ENCODE measurements at regions not wholly inside any gene's neighbourhood (a gene's known extent, or its start where the extent isn't known, plus 50 kb on each side); places are given as distances from the start of the nearest gene placed in this dataset.

DNA sequence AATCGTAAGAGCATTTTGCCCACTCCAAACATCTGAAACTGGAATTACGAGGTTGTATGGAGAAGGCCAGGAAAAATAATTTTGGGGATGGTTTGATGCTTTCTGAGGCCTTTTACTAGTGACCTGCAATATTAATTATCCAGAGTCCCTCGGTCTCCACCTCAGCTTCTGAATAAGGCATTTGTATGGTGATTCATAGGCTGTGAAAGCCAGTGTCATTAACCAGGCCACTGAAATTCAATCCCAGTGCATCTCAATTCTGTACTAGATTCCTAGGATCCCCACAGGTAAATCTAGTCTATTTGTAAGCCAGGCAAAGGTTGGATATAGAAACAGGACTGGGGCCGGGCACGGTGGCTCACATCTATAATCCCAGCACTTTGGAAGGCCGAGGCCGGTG, 135.4 kb upstream of the RBPJ start:
- TF ChIP-seq, protein P1, sequence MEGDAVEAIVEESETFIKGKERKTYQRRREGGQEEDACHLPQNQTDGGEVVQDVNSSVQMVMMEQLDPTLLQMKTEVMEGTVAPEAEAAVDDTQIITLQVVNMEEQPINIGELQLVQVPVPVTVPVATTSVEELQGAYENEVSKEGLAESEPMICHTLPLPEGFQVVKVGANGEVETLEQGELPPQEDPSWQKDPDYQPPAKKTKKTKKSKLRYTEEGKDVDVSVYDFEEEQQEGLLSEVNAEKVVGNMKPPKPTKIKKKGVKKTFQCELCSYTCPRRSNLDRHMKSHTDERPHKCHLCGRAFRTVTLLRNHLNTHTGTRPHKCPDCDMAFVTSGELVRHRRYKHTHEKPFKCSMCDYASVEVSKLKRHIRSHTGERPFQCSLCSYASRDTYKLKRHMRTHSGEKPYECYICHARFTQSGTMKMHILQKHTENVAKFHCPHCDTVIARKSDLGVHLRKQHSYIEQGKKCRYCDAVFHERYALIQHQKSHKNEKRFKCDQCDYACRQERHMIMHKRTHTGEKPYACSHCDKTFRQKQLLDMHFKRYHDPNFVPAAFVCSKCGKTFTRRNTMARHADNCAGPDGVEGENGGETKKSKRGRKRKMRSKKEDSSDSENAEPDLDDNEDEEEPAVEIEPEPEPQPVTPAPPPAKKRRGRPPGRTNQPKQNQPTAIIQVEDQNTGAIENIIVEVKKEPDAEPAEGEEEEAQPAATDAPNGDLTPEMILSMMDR (IDR thresholded peaks at IDR 0.05 in 4 of 5, conservative IDR thresholded peaks at IDR 0.05 in 1 of 5): no peak
- TF ChIP-seq POLR2A (IDR thresholded peaks at IDR 0.05): no peak
